ENCODE measurements at regions not wholly inside any gene's neighbourhood (a gene's known extent, or its start where the extent isn't known, plus 50 kb on each side); places are given as distances from the start of the nearest gene placed in this dataset.

- no peak for TF ChIP-seq POLR2A (IDR thresholded peaks at IDR 0.05)
- TF ChIP-seq, protein P1, sequence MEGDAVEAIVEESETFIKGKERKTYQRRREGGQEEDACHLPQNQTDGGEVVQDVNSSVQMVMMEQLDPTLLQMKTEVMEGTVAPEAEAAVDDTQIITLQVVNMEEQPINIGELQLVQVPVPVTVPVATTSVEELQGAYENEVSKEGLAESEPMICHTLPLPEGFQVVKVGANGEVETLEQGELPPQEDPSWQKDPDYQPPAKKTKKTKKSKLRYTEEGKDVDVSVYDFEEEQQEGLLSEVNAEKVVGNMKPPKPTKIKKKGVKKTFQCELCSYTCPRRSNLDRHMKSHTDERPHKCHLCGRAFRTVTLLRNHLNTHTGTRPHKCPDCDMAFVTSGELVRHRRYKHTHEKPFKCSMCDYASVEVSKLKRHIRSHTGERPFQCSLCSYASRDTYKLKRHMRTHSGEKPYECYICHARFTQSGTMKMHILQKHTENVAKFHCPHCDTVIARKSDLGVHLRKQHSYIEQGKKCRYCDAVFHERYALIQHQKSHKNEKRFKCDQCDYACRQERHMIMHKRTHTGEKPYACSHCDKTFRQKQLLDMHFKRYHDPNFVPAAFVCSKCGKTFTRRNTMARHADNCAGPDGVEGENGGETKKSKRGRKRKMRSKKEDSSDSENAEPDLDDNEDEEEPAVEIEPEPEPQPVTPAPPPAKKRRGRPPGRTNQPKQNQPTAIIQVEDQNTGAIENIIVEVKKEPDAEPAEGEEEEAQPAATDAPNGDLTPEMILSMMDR (IDR thresholded peaks at IDR 0.05) = no peak
These were observed 329.8 kb upstream of the SGO1 start for GRCh38 chr3:20515834-20516233.

All from Peyer's patch (tissue), 4 donors.